ENCODE measurements at regions not wholly inside any gene's neighbourhood (a gene's known extent, or its start where the extent isn't known, plus 50 kb on each side); places are given as distances from the start of the nearest gene placed in this dataset. TPM values are rescaled to one million over a fixed set of nuclear protein-coding genes. Genes with fewer than 3 reads are reported as not detected.

- Histone ChIP-seq H3K36me3 (replicated peaks in 1 of 2; ENCODE audit: insufficient read depth in 1 of 2, low read depth in 2 of 2) (no peaks in the 10 kb centered on the region), H3K9me3 (no peaks in the 10 kb centered on the region), H3K27ac (no peak overlapping the region), H3K4me1 (peaks cover 10% of the 10 kb centered on the region), H3K4me3 (no peak overlapping the region), H3K27me3 (peaks cover 0 to 5% of the 10 kb centered on the region in 2 donors)
- DNase-seq (no peak), ATAC-seq (no peak)
- WGBS, 2 donors: 76 to 80% methylated on average over 1 of the region's 1 CpG
- intact Hi-C loops (cut with DNase I): no loop called here
- no peak for TF ChIP-seq CTCF (IDR thresholded peaks at IDR 0.05)
- no peak for TF ChIP-seq POLR2A (IDR thresholded peaks at IDR 0.05)
Measured at GRCh38 chr2:129927696-129928095, 51.8 kb upstream of the RAB6C start.

GRCh38 chr2:129929321-129930290 lies 49.9 kb upstream of the RAB6C start:
- Histone ChIP-seq H3K27ac (no peak overlapping the region), H3K27me3 (peaks cover 0 to 12% of the 10 kb centered on the region in 2 donors), H3K9me3 (no peaks in the 10 kb centered on the region), H3K36me3 (replicated peaks in 1 of 2; ENCODE audit: insufficient read depth in 1 of 2, low read depth in 2 of 2) (no peaks in the 10 kb centered on the region), H3K4me1 (no peaks in the 10 kb centered on the region), H3K4me3 (no peak overlapping the region)
- no peak for DNase-seq
- 74 to 77% methylated on average over 12 to 13 of the region's 13 CpGs for WGBS, 2 donors
- intact Hi-C loops (cut with DNase I): loop anchor here (10.0 kb wide), 1 partner anchor 405 kb away; no protein-coding TSS in a partner anchor
- ATAC-seq: no peak
- TF ChIP-seq CTCF (IDR thresholded peaks at IDR 0.05) (no peak), POLR2A (IDR thresholded peaks at IDR 0.05) (no peak)

Small RNA genes in the stretch of these regions (small RNA-seq; reads per million reads assigned to genes)
- gene RNA5SP103: not detected
